ENCODE measurements at regions not wholly inside any gene's neighbourhood (a gene's known extent, or its start where the extent isn't known, plus 50 kb on each side); places are given as distances from the start of the nearest gene placed in this dataset.

DNA sequence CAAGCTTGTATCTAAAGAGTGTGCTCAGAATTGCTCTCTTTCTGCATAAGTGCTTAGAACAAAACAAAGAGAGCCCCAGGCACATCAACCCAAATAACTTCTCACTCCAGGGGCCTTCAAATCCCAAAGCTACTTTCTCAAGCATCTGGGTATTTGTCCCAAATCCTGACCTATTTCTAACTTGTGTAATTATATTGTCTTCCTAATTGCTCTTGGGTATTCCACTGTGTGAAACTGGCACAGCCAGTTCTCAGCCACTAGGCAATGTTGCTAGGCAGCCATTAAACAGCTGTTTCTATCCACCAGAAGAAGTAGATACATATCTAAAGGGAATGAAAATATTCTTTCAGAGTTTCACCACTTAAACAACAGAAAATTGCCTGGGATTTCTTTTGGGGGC is 198.8 kb downstream of the PRELID2 start:
- ChIA-PET CTCF (no interaction called here), POLR2A (ENCODE audit: low non-redundant PET) (no interaction called here)
- Histone ChIP-seq H3K36me3 (ENCODE audit: insufficient read depth, low read length, poor library complexity, severe bottlenecking) (no peaks in the 10 kb centered on the region), H3K9me3 (ENCODE audit: low read depth, low read length, poor library complexity, severe bottlenecking) (no peaks in the 10 kb centered on the region), H3K27me3 (replicated peaks; ENCODE audit: insufficient read depth, low read depth, low read length, poor library complexity) (no peaks in the 10 kb centered on the region), H3K27ac (ENCODE audit: low read depth, low read length, poor library complexity, severe bottlenecking) (no peak overlapping the region), H3K4me1 (ENCODE audit: insufficient read depth, low read length, poor library complexity, severe bottlenecking) (no peaks in the 10 kb centered on the region), H3K4me3 (ENCODE audit: low read depth, low read length, poor library complexity, severe bottlenecking) (no peak overlapping the region)
- TF ChIP-seq EZH2 (IDR thresholded peaks at IDR 0.05; ENCODE audit: borderline replicate concordance, low read depth, low read length, poor library complexity, severe bottlenecking) = no peak
- TF ChIP-seq, protein P1, sequence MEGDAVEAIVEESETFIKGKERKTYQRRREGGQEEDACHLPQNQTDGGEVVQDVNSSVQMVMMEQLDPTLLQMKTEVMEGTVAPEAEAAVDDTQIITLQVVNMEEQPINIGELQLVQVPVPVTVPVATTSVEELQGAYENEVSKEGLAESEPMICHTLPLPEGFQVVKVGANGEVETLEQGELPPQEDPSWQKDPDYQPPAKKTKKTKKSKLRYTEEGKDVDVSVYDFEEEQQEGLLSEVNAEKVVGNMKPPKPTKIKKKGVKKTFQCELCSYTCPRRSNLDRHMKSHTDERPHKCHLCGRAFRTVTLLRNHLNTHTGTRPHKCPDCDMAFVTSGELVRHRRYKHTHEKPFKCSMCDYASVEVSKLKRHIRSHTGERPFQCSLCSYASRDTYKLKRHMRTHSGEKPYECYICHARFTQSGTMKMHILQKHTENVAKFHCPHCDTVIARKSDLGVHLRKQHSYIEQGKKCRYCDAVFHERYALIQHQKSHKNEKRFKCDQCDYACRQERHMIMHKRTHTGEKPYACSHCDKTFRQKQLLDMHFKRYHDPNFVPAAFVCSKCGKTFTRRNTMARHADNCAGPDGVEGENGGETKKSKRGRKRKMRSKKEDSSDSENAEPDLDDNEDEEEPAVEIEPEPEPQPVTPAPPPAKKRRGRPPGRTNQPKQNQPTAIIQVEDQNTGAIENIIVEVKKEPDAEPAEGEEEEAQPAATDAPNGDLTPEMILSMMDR (conservative IDR thresholded peaks at IDR 0.05; ENCODE audit: low read depth, low read length) = no peak
- intact Hi-C loops (cut with micrococcal nuclease; ENCODE audit: unreplicated experiment) = no loop called here
- no peak for DNase-seq (ENCODE audit: low spot score)
- BruUV-seq (replicated peaks) = no TSS peak

DNA sequence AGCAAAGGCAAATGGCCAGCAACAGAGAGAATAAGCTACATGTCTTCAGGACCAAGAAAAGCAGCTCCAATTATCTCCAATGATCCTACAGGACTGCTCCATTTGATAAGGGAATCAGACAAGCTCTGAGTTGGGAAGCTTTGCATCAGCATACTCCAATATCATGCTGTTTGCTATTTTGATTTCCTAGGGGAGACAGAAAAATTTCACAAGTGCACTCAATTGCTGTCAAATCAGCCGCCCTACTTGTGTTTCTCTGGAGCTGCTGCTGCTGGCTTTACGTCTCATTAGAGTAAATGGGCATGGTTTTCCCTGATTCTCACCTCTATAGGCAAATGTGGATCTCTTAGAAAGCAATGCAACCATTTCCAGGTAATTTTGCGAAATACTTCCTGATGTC is 201.7 kb downstream of the PRELID2 start:
- no peaks in the 10 kb centered on the region for H3K36me3 ChIP-seq (ENCODE audit: insufficient read depth, low read length, poor library complexity, severe bottlenecking)
- H3K27me3 ChIP-seq (replicated peaks; ENCODE audit: insufficient read depth, low read depth, low read length, poor library complexity) = no peaks in the 10 kb centered on the region
- TF ChIP-seq EZH2 (IDR thresholded peaks at IDR 0.05; ENCODE audit: borderline replicate concordance, low read depth, low read length, poor library complexity, severe bottlenecking) = no peak
- TF ChIP-seq, protein P1 (conservative IDR thresholded peaks at IDR 0.05; ENCODE audit: low read depth, low read length) = no peak
- no peak overlapping the region for H3K27ac ChIP-seq (ENCODE audit: low read depth, low read length, poor library complexity, severe bottlenecking)
- no peak overlapping the region for H3K4me3 ChIP-seq (ENCODE audit: low read depth, low read length, poor library complexity, severe bottlenecking)
- POLR2A ChIA-PET (ENCODE audit: low non-redundant PET) = no interaction called here
- no peaks in the 10 kb centered on the region for H3K9me3 ChIP-seq (ENCODE audit: low read depth, low read length, poor library complexity, severe bottlenecking)
- H3K4me1 ChIP-seq (ENCODE audit: insufficient read depth, low read length, poor library complexity, severe bottlenecking) = peaks cover 6% of the 10 kb centered on the region
- CTCF ChIA-PET = interaction anchor here (0.5 kb wide), 1 partner anchor 15 kb away, joined by 3 read pairs; no protein-coding TSS in a partner anchor
- DNase-seq (ENCODE audit: low spot score) = no peak
- intact Hi-C loops (cut with micrococcal nuclease; ENCODE audit: unreplicated experiment) = no loop called here
- no TSS peak for BruUV-seq (replicated peaks)

DNA sequence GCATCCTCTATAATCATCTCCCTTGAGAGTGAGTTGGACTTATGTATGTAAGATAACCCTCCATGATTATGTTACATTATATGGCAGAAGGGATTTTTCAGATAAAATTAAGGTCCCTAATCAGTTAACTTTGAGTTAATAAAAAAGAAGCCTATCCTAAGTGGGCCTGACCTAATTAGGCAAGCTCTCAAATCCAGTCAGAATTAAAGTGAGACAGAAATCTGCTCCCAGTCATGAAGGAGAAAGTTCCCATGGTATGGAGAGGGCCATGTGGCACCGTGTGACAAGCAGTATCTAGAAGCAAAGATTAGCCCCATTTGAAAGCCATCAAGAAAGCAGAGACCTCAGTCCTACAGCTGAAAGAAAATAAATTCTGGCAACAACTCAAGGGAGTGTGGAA is 202.4 kb downstream of the PRELID2 start:
- no peaks in the 10 kb centered on the region for H3K27me3 ChIP-seq (replicated peaks; ENCODE audit: insufficient read depth, low read depth, low read length, poor library complexity)
- CTCF ChIA-PET = no interaction called here
- H3K4me3 ChIP-seq (ENCODE audit: low read depth, low read length, poor library complexity, severe bottlenecking) = no peak overlapping the region
- TF ChIP-seq, protein P1 (conservative IDR thresholded peaks at IDR 0.05; ENCODE audit: low read depth, low read length) = no peak
- no peak for TF ChIP-seq EZH2 (IDR thresholded peaks at IDR 0.05; ENCODE audit: borderline replicate concordance, low read depth, low read length, poor library complexity, severe bottlenecking)
- POLR2A ChIA-PET (ENCODE audit: low non-redundant PET) = no interaction called here
- H3K4me1 ChIP-seq (ENCODE audit: insufficient read depth, low read length, poor library complexity, severe bottlenecking) = peaks cover 8% of the 10 kb centered on the region
- no peaks in the 10 kb centered on the region for H3K36me3 ChIP-seq (ENCODE audit: insufficient read depth, low read length, poor library complexity, severe bottlenecking)
- H3K9me3 ChIP-seq (ENCODE audit: low read depth, low read length, poor library complexity, severe bottlenecking) = no peaks in the 10 kb centered on the region
- intact Hi-C loops (cut with micrococcal nuclease; ENCODE audit: unreplicated experiment) = no loop called here
- BruUV-seq (replicated peaks) = no TSS peak
- H3K27ac ChIP-seq (ENCODE audit: low read depth, low read length, poor library complexity, severe bottlenecking) = no peak overlapping the region
- DNase-seq (ENCODE audit: low spot score) = no peak

Data from A673 (cell line).